ENCODE measurements at regions not wholly inside any gene's neighbourhood (a gene's known extent, or its start where the extent isn't known, plus 50 kb on each side); places are given as distances from the start of the nearest gene placed in this dataset.
"Not testable (repeated sequence)": the region's sequence is repeated elsewhere in the genome, so short reads cannot be mapped to it uniquely, and the experiment has no call there.

DNA sequence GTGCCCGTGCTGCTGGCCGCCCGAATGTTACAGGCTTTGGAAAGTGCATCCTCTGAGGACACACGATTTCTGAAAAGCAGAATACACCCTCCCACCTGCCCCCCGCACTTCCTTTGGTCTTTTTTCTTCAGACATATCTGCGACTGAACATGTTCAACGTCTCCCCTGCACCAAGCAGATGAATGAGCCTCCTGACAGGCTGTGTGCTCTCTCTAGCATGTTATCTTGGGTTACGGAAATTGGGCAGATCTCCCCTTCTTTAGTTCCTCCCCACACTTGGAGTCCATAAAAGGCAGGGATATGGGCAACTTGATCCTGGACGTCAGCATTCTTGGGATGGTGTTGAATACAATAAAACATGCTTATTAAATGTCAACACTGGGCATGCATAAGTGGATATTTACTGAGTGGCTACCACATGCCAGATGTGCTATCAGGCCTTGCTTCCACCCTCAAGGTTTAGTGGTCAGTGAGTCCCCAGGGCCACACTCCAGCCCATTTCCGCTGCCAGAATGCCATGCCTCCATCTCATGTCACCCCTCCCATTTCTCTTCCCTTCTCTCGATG lies 130.4 kb downstream of the TRIM43 start:
- no peak overlapping the region for H3K27ac ChIP-seq
- H3K4me3 ChIP-seq = no peak overlapping the region
- H3K9me3 ChIP-seq = no peaks in the 10 kb centered on the region
- intact Hi-C loops (cut with DNase I; ENCODE audit: low total_unique reads) = no loop called here
- 82 to 88% (median 86%) methylated on average over 11 of the region's 11 CpGs for WGBS, 5 donors
- TF ChIP-seq POLR2AphosphoS5 (IDR thresholded peaks at IDR 0.05) = no peak
- no peak for TF ChIP-seq EP300 (IDR thresholded peaks at IDR 0.05)
- TF ChIP-seq POLR2A (IDR thresholded peaks at IDR 0.05) = no peak
- TF ChIP-seq, protein P1, sequence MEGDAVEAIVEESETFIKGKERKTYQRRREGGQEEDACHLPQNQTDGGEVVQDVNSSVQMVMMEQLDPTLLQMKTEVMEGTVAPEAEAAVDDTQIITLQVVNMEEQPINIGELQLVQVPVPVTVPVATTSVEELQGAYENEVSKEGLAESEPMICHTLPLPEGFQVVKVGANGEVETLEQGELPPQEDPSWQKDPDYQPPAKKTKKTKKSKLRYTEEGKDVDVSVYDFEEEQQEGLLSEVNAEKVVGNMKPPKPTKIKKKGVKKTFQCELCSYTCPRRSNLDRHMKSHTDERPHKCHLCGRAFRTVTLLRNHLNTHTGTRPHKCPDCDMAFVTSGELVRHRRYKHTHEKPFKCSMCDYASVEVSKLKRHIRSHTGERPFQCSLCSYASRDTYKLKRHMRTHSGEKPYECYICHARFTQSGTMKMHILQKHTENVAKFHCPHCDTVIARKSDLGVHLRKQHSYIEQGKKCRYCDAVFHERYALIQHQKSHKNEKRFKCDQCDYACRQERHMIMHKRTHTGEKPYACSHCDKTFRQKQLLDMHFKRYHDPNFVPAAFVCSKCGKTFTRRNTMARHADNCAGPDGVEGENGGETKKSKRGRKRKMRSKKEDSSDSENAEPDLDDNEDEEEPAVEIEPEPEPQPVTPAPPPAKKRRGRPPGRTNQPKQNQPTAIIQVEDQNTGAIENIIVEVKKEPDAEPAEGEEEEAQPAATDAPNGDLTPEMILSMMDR (IDR thresholded peaks at IDR 0.05) = no peak
- no peaks in the 10 kb centered on the region for H3K4me1 ChIP-seq
- H3K36me3 ChIP-seq = no peaks in the 10 kb centered on the region
- H3K27me3 ChIP-seq = no peaks in the 10 kb centered on the region
- DNase-seq = no peak

DNA sequence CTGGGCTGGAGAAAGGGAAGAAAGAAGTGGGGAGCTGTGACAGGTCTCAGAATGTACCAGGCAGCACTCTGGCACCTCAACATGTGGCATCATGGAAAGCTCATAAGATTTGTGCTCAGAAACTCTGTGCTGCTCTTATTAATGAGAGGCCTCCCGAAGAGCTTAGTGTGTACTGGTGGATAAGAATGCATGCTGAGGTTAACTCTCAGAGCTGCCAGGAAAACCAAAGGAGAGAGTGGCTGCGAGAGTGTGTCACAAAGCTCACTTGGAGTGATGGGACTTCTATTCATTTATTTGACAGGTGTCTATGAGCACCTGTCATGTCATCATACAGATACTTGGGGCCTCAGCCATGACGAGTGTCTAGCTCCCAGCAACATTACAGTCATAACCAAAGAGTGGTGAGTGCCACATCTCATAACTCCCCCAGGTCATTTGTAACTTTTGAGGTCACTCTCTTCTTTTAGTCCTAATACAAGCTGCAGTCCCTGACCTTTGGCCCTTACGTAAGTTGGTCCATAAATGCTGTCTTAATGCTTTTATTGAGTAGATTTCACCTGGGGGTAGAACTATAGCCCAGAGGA lies 131.9 kb downstream of the TRIM43 start:
- H3K27ac ChIP-seq; H3K9me3 ChIP-seq; H3K36me3 ChIP-seq; DNase-seq; H3K4me3 ChIP-seq; H3K27me3 ChIP-seq; H3K4me1 ChIP-seq; intact Hi-C loops (cut with DNase I; ENCODE audit: low total_unique reads): not testable (repeated sequence)
- 85 to 90% (median 87%) methylated on average over 4 of the region's 4 CpGs for WGBS, 5 donors

DNA sequence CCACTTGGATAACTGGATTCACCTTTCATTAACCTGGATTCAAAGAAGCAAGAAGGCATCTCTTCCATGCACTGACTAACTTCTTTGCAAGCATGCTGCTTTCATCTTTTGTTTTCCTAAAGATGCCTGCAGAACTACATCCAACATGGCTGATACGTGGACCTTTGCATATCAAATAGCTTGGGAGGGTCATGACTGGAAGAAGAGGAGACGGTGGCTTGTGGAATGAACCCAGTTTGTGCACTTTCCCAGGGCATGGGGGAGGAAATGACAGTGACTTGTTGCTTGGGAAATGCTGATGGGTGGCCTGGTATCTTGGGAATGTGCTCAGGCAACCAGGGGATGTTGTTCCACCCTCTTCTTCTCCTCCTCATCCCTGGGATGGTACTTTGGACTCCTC lies 133.4 kb downstream of the TRIM43 start:
- H3K4me3 ChIP-seq; intact Hi-C loops (cut with DNase I; ENCODE audit: low total_unique reads); DNase-seq; H3K4me1 ChIP-seq; H3K27me3 ChIP-seq; H3K9me3 ChIP-seq; H3K36me3 ChIP-seq; H3K27ac ChIP-seq: not testable (repeated sequence)
- 66 to 92% (median 71%) methylated on average over 2 of the region's 2 CpGs for WGBS, 5 donors

DNA sequence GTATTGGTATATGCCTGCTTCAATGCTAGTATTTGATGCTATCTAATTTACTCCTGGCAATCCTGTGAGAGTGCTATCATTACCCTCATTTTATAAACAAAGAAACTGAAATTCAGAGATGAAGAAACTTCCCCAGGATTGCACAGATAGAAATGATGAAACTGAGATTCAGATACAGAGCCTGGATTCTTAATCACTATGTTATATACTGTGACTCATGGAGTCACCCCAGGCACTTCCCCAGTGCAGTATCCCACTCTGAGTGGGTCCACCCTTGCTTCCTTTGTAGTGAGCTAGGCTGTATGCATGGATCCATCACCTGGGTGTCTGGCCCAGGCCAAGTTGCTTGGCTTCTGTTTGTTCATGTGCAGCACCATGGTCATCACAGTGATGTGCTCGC lies 133.9 kb downstream of the TRIM43 start:
- H3K9me3 ChIP-seq; H3K27ac ChIP-seq; DNase-seq; H3K4me1 ChIP-seq; intact Hi-C loops (cut with DNase I; ENCODE audit: low total_unique reads); H3K27me3 ChIP-seq; H3K36me3 ChIP-seq; H3K4me3 ChIP-seq: not testable (repeated sequence)
- 78 to 94% (median 92%) methylated on average over 1 of the region's 1 CpG for WGBS, 5 donors

DNA sequence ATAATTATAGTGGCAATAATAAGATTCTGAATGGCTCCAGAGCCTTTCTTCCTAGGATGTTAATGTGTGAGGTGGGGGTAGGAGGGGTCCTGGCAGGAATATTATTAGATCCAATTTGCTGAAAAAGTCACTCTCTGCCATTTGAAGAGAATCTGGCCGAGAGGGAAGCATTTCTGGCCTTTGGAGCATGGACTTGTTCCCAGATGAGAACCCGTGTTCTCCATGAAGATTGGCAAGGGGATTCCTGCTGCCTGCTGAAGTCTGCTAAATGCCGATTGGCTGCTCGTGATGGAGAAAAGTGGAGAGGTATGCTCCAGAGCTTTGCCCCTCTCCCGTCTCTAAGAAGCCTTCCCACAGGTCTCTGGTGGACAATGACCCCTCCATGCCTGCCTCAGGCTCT lies 135.6 kb downstream of the TRIM43 start:
- H3K4me1 ChIP-seq; H3K9me3 ChIP-seq; DNase-seq; H3K4me3 ChIP-seq; H3K36me3 ChIP-seq; H3K27ac ChIP-seq; intact Hi-C loops (cut with DNase I; ENCODE audit: low total_unique reads); H3K27me3 ChIP-seq: not testable (repeated sequence)
- WGBS, 5 donors = 80 to 91% (median 89%) methylated on average over 5 of the region's 5 CpGs

DNA sequence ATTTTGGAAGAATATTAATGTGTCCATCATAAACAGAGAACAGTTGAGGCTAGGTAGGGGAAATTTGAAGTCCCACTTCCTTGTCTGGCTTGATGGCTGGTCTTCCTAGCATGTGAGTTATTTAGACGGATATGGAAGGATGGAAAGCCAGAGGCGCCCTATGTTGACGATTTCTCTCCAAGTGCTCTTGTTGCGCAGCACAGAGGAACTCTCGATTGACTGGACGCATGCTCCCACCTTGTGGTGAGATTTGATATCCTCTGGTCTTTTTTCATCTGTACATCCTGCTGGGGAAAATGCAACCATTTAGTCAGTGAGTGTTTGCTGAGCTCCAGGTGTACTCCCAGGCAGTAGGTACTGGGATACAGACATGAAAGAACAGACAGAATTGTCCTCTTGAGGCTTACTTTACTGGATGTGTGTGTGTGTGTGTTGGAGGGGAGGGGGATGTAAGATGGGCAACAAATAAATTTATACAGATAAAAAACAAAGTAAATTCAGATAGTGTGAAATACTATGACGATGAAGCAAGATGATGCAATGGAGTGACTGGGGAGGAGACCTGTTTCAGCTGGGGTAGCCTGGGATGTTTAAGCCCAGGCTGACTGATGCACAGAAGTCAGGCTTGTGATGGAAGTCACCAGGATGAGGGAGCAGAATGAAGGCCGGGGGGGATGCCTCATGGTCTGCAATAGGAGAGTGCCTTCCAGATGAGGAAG lies 137.2 kb downstream of the TRIM43 start:
- TF ChIP-seq EP300 (IDR thresholded peaks at IDR 0.05) (no peak), POLR2AphosphoS5 (IDR thresholded peaks at IDR 0.05) (peak in 1 of 3 donors; percentile 64)
- TF ChIP-seq, protein P1 (IDR thresholded peaks at IDR 0.05) = peak in 5 of 7 experiments; percentile 43 to 91 (median 60)
- H3K27ac ChIP-seq = no peak overlapping the region
- H3K9me3 ChIP-seq = no peaks in the 10 kb centered on the region
- H3K27me3 ChIP-seq = no peaks in the 10 kb centered on the region
- 19 to 23% (median 21%) methylated on average over 8 of the region's 8 CpGs for WGBS, 5 donors
- intact Hi-C loops (cut with DNase I; ENCODE audit: low total_unique reads) = no loop called here
- no peak overlapping the region for H3K4me3 ChIP-seq
- H3K36me3 ChIP-seq = no peaks in the 10 kb centered on the region
- DNase-seq = peak; percentile 75 to 93
- H3K4me1 ChIP-seq = peaks cover 0 to 4% (median 0%) of the 10 kb centered on the region in 4 donors
